ENCODE measurements at regions not wholly inside any gene's neighbourhood (a gene's known extent, or its start where the extent isn't known, plus 50 kb on each side); places are given as distances from the start of the nearest gene placed in this dataset.

DNA sequence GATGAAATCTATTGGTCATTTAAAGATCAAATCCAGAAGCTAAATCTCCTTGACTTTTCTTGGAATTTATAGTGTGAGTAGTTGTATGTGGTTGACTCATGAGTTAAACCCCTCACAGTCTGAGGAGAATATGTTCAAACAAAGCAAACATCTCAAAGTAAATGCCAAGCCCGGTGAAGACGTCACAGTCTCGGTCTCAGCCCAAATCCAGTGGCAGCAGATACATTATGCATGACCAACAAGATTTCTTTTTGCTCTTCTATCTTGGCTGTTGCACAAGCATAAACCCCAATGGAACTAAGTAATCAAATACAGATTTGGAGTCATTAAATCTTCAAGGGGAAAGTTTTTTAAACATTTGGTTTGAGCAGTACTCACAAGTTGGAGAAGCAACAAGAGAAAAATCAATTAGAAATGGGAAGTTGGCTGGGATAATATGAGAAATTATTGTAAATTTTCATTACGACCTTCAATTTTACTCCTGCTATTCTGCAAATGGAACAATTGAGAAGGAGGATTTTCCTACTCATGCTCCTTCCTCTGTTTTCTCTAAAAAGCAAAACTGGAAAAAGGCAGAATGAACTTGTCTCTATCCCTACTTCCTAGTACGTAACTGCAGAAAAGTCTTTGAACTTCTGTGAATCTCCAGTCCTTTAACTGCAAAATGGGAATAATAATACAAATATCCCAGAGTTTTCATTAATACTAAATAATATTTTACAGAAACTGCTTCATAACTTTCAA, 575.8 kb downstream of the NUF2 start:
- Histone ChIP-seq H3K14ac (replicated peaks; ENCODE audit: low read depth, low read length) (no peak overlapping the region), H3K4me2 (ENCODE audit: low read depth, low read length) (no peak overlapping the region), H3K36me3 (ENCODE audit: control insufficient read depth, insufficient read depth, low read length) (no peaks in the 10 kb centered on the region), H3K56ac (ENCODE audit: extremely low read depth, insufficient read depth, low read length) (no peak overlapping the region), H3K4me1 (ENCODE audit: control insufficient read depth, insufficient read depth, low read length) (no peaks in the 10 kb centered on the region), H2BK5ac (ENCODE audit: low read depth, low read length, poor library complexity, severe bottlenecking) (no peak overlapping the region), H3K4me3 (ENCODE audit: insufficient read depth, low read depth, low read length) (no peak overlapping the region), H4K8ac (ENCODE audit: low read depth in 2 of 2, low read length in 2 of 2) (no peak overlapping the region), H2BK20ac (ENCODE audit: low read depth, low read length) (no peak overlapping the region), H3K79me1 (ENCODE audit: low read depth in 1 of 2, low read length in 2 of 2) (no peaks in the 10 kb centered on the region), H3K18ac (ENCODE audit: low read depth, low read length) (no peak overlapping the region), H3K9ac (ENCODE audit: low read depth, low read length) (no peak overlapping the region), H3K23ac (ENCODE audit: low read depth, low read length) (no peak overlapping the region), H2BK15ac (ENCODE audit: low read depth, low read length) (no peak overlapping the region), H2AK5ac (ENCODE audit: low read depth, low read length) (no peak overlapping the region), H3K27me3 (ENCODE audit: control insufficient read depth, insufficient read depth, low read length) (no peaks in the 10 kb centered on the region), H3K4ac (ENCODE audit: low read depth, low read length) (no peak overlapping the region), H3K9me1 (ENCODE audit: insufficient read depth, low read length) (no peaks in the 10 kb centered on the region), H3K9me3 (ENCODE audit: control insufficient read depth, insufficient read depth, low read length) (no peaks in the 10 kb centered on the region), H2AK9ac (replicated peaks; ENCODE audit: low read depth, low read length, poor library complexity) (no peak overlapping the region), H4K20me1 (ENCODE audit: insufficient read depth, low read length) (no peaks in the 10 kb centered on the region), H2AFZ (replicated peaks; ENCODE audit: low read length, poor library complexity) (no peak overlapping the region), H3K27ac (ENCODE audit: insufficient read depth, low read length) (no peak overlapping the region), H2BK120ac (ENCODE audit: low read depth, low read length) (no peak overlapping the region), H4K5ac (ENCODE audit: low read depth, low read length) (no peak overlapping the region), H4K91ac (ENCODE audit: insufficient read depth, low read depth, low read length) (no peak overlapping the region)
- dilution Hi-C loops (cut with HindIII; ENCODE audit: low sequenced_read_pairs, unreplicated experiment) = no loop called here
- intact Hi-C loops (cut with micrococcal nuclease) = no loop called here
- TF ChIP-seq MXI1 (IDR thresholded peaks at IDR 0.05; ENCODE audit: borderline replicate concordance, low read depth, low read length) = no peak
- TF ChIP-seq POLR2A (IDR thresholded peaks at IDR 0.05; ENCODE audit: low read depth, low read length) = no peak
- TF ChIP-seq NFE2L2 (IDR thresholded peaks at IDR 0.05; ENCODE audit: low read depth, low read length) = no peak
- no peak for TF ChIP-seq USF2 (IDR thresholded peaks at IDR 0.05; ENCODE audit: low read depth, low read length)
- TF ChIP-seq MAZ (IDR thresholded peaks at IDR 0.05; ENCODE audit: borderline replicate concordance, low read depth, low read length) = no peak
- TF ChIP-seq, protein P1, sequence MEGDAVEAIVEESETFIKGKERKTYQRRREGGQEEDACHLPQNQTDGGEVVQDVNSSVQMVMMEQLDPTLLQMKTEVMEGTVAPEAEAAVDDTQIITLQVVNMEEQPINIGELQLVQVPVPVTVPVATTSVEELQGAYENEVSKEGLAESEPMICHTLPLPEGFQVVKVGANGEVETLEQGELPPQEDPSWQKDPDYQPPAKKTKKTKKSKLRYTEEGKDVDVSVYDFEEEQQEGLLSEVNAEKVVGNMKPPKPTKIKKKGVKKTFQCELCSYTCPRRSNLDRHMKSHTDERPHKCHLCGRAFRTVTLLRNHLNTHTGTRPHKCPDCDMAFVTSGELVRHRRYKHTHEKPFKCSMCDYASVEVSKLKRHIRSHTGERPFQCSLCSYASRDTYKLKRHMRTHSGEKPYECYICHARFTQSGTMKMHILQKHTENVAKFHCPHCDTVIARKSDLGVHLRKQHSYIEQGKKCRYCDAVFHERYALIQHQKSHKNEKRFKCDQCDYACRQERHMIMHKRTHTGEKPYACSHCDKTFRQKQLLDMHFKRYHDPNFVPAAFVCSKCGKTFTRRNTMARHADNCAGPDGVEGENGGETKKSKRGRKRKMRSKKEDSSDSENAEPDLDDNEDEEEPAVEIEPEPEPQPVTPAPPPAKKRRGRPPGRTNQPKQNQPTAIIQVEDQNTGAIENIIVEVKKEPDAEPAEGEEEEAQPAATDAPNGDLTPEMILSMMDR (conservative IDR thresholded peaks at IDR 0.05; ENCODE audit: low read depth, low read length) = no peak
- no peak for TF ChIP-seq MAFK (IDR thresholded peaks at IDR 0.05; ENCODE audit: low read depth, low read length)
- no peak for TF ChIP-seq CEBPB (IDR thresholded peaks at IDR 0.05; ENCODE audit: low read depth, low read length)
- TF ChIP-seq SMC3 (IDR thresholded peaks at IDR 0.05; ENCODE audit: low read depth, low read length) = no peak
- no peak for TF ChIP-seq RAD21 (IDR thresholded peaks at IDR 0.05; ENCODE audit: low read length)
- TF ChIP-seq CHD1 (IDR thresholded peaks at IDR 0.05; ENCODE audit: low read depth, low read length) = no peak
- TF ChIP-seq ELK1 (IDR thresholded peaks at IDR 0.05; ENCODE audit: borderline replicate concordance, low read depth, low read length) = no peak
- TF ChIP-seq FOS (IDR thresholded peaks at IDR 0.05; ENCODE audit: low read depth, low read length) = no peak
- no peak for TF ChIP-seq BHLHE40 (IDR thresholded peaks at IDR 0.05; ENCODE audit: low read depth, low read length)
- no peak for TF ChIP-seq RFX5 (IDR thresholded peaks at IDR 0.05; ENCODE audit: low read depth, low read length)
- no peak for TF ChIP-seq RCOR1 (IDR thresholded peaks at IDR 0.05; ENCODE audit: insufficient replicate concordance, low read length)
- BruUV-seq (replicated peaks) = no TSS peak
- peak; percentile 11 for DNase-seq
- ChIA-PET CTCF (no interaction called here), POLR2A (ENCODE audit: unreplicated experiment) (no interaction called here)
- WGBS, 2 experiments (ENCODE audit: extremely low coverage in 2 of 2, insufficient read length in 1 of 2) = no CpG with 5 or more reads among the region's 5 CpGs
- in situ Hi-C loops (cut with MboI; ENCODE audit: low sequenced_read_pairs) = no loop called here
- no peak for ATAC-seq (ENCODE audit: low read depth)

All from IMR-90 (cell line).